GM12878 (cell line): ENCODE measurements at regions not wholly inside any gene's neighbourhood (a gene's known extent, or its start where the extent isn't known, plus 50 kb on each side); places are given as distances from the start of the nearest gene placed in this dataset.

Source experiments
- ATAC-seq: fragments of 200-7000 bp; cut with Tn5 transposase; 3 replicates; pipeline ENCODE4 v1.9.1; 2020; ENCODE audit warnings: mild to moderate bottlenecking, moderate library complexity
- BruUV-seq: library from RNA; stranded (reverse); fragments of 400-500 nt; replicated peaks from 2 replicates; lab custom pipeline; 2021; lab: Mats Ljungman, UMichigan
- CTCF ChIA-PET: fragments of 300-600 bp; sonication (Branson Sonifier 250); formaldehyde crosslinking; extraction: SDS; loops from one replicate; lab custom pipeline; 2021; ENCODE audit warnings: inconsistent platforms; lab: Yijun Ruan, JAX
- POLR2A ChIA-PET: fragments of 350-600 bp; formaldehyde crosslinking; extraction: SDS; loops from one replicate; lab custom pipeline; 2021; ENCODE audit warnings: inconsistent platforms; lab: Charles Lee
- RAD21 ChIA-PET: fragments of 300-600 bp; sonication (Branson Sonifier 250); formaldehyde crosslinking; loops from one replicate; lab custom pipeline; 2023; ENCODE audit warnings: antibody characterized with exemption; ENCODE audit not compliant: unreplicated experiment; lab: Charles Lee
- SMC1A ChIA-PET: fragments of 300-600 bp; sonication (Branson Sonifier 250); formaldehyde crosslinking; loops from one replicate; lab custom pipeline; 2023; ENCODE audit not compliant: unreplicated experiment, uncharacterized antibody; lab: Charles Lee
- DNase-seq: peaks from one replicate; pipeline ENCODE4 v3.0.0-alpha.2; 2011; ENCODE audit warnings: low read depth, low spot score
- FAIRE-seq: peaks from 3 replicates; lab custom pipeline; 2011; peaks lifted over from hg19 to GRCh38; lab: Jason Lieb, UNC
- H2AFZ ChIP-seq: 2 replicates; pipeline ENCODE4 v1.6.0; 2011; ENCODE audit warnings: low read depth, low read length, control low read depth; ENCODE audit not compliant: control insufficient read depth
- H3K27ac ChIP-seq: 2 replicates; pipeline ENCODE4 v1.5.1; 2011; ENCODE audit warnings: control low read depth; ENCODE audit not compliant: control insufficient read depth, insufficient read depth
- H3K27me3 ChIP-seq, 2 experiments: replicated peaks in 1 of 2; 2 replicates each; pipeline versions ENCODE4 v1.6.0 to v1.6.1; 2011; ENCODE audit warnings: low read length in 1 of 2; ENCODE audit not compliant: control insufficient read depth in 2 of 2, insufficient read depth in 2 of 2
- H3K36me3 ChIP-seq, 2 experiments: 2 replicates each; pipeline ENCODE4 v1.5.1; 2011; ENCODE audit warnings: low read length in 1 of 2; ENCODE audit not compliant: control insufficient read depth in 2 of 2, insufficient read depth in 2 of 2
- H3K4me1 ChIP-seq: 2 replicates; pipeline ENCODE4 v1.6.1; 2011; ENCODE audit warnings: mild to moderate bottlenecking, low read length, moderate library complexity, mixed read lengths; ENCODE audit not compliant: control insufficient read depth, insufficient read depth
- H3K4me2 ChIP-seq: 2 replicates; pipeline ENCODE4 v1.6.0; 2011; ENCODE audit warnings: control low read depth; ENCODE audit not compliant: control insufficient read depth, insufficient read depth
- H3K4me3 ChIP-seq: fragments of 200-600 bp; sonication (generic); 2 replicates; pipeline ENCODE4 v1.5.1; 2016
- H3K79me2 ChIP-seq: 2 replicates; pipeline ENCODE4 v1.6.0; 2011; ENCODE audit warnings: low read length; ENCODE audit not compliant: control insufficient read depth, insufficient read depth
- H3K9ac ChIP-seq: 2 replicates; pipeline ENCODE4 v1.8.0; 2011; ENCODE audit warnings: low read length, control low read depth, mixed read lengths; ENCODE audit not compliant: control insufficient read depth, insufficient read depth
- H3K9me3 ChIP-seq: replicated peaks from 3 replicates; pipeline ENCODE4 v1.5.1; 2011; ENCODE audit warnings: mild to moderate bottlenecking, low read length; ENCODE audit not compliant: control insufficient read depth, insufficient read depth
- H4K20me1 ChIP-seq: 2 replicates; pipeline ENCODE4 v1.6.0; 2011; ENCODE audit not compliant: control insufficient read depth, insufficient read depth
- ATF2 ChIP-seq: IDR thresholded peaks from 2 replicates; pipeline ENCODE4 v1.6.1; 2012; ENCODE audit warnings: low read length, inconsistent platforms
- BCL11A ChIP-seq: IDR thresholded peaks from 2 replicates; pipeline ENCODE4 v1.6.1; 2011; ENCODE audit warnings: low read depth, low read length
- BMI1 ChIP-seq: fragments of 450-650 bp; IDR thresholded peaks from 2 replicates; pipeline ENCODE4 v1.6.1; 2016; ENCODE audit warnings: mild to moderate bottlenecking, moderate library complexity, borderline replicate concordance
- EED ChIP-seq: sonication (generic); IDR thresholded peaks from 2 replicates; pipeline ENCODE4 v1.6.1; 2016; ENCODE audit warnings: antibody characterized with exemption, low read depth
- EP300 ChIP-seq, 2 experiments: fragments of 150-350 bp in 1 of 2; IDR thresholded peaks; 2 replicates each; pipeline ENCODE4 v1.6.1; 2011 to 2012; ENCODE audit warnings: low read depth in 2 of 2, low read length in 2 of 2, borderline replicate concordance in 1 of 2, improper control_type of control experiment in 1 of 2, inconsistent platforms in 1 of 2; ENCODE audit not compliant: control insufficient read depth in 1 of 2
- FOXM1 ChIP-seq: IDR thresholded peaks from 2 replicates; pipeline ENCODE4 v1.6.1; 2012; ENCODE audit warnings: low read depth, mild to moderate bottlenecking, inconsistent platforms, low read length, moderate library complexity
- HDAC2 ChIP-seq: fragments of 200-600 bp; sonication (generic); IDR thresholded peaks from 2 replicates; pipeline ENCODE4 v1.6.1; 2017
- MEF2B ChIP-seq: fragments of 450-650 bp; IDR thresholded peaks from 2 replicates; pipeline ENCODE4 v1.6.1; 2018; ENCODE audit warnings: mild to moderate bottlenecking, moderate library complexity; ENCODE audit not compliant: partially characterized antibody, poor library complexity, severe bottlenecking
- NFXL1 ChIP-seq: fragments of 450-650 bp; IDR thresholded peaks from 2 replicates; pipeline ENCODE4 v1.6.1; 2017; ENCODE audit warnings: antibody characterized with exemption, mild to moderate bottlenecking, borderline replicate concordance
- POLR2AphosphoS5 ChIP-seq: IDR thresholded peaks from 2 replicates; pipeline ENCODE4 v1.6.1; 2011; ENCODE audit warnings: mild to moderate bottlenecking, low read length, inconsistent platforms
- SUPT20H ChIP-seq: IDR thresholded peaks from 2 replicates; pipeline ENCODE4 v1.6.1; 2011; ENCODE audit warnings: low read depth, mild to moderate bottlenecking, low read length, moderate library complexity, borderline replicate concordance; ENCODE audit not compliant: control insufficient read depth
- TCF3 ChIP-seq: IDR thresholded peaks from 2 replicates; pipeline ENCODE4 v1.6.1; 2012; ENCODE audit warnings: low read depth, mild to moderate bottlenecking, low read length, borderline replicate concordance; ENCODE audit not compliant: insufficient read depth
- ZSCAN29 ChIP-seq: fragments of 450-650 bp; IDR thresholded peaks from 2 replicates; pipeline ENCODE4 v1.6.1; 2017; ENCODE audit warnings: mild to moderate bottlenecking, moderate library complexity
- WGBS: methylation state at CpG from one replicate; pipeline ENCODE4 v1.1.6; 2016; ENCODE audit warnings: low lambda C conversion rate; ENCODE audit not compliant: insufficient replicate concordance, insufficient coverage; ENCODE audit errors: missing lambda C conversion rate; 5-methylcytosine and 5-hydroxymethylcytosine counted together
- in situ Hi-C: fragments of 300-500 bp; cut with MboI; formaldehyde crosslinking; loops from 9 replicates; pipeline ENCODE4 v1.14.3; 2018; ENCODE audit warnings: mixed read lengths
- intact Hi-C: fragments of 100-400 bp; cut with micrococcal nuclease; formaldehyde crosslinking; loops from one replicate; pipeline ENCODE4 v1.14.2; 2022; ENCODE audit not compliant: unreplicated experiment
- TF ChIP-seq, protein P1 (sequence below): IDR thresholded peaks from 2 replicates; pipeline ENCODE4 v1.6.1; 2011; ENCODE audit warnings: mild to moderate bottlenecking, low read depth, low read length, moderate library complexity; ENCODE audit not compliant: insufficient replicate concordance
- TF ChIP-seq, protein P2 (sequence below): fragments of 450-650 bp; formaldehyde crosslinking; IDR thresholded peaks from 2 replicates; pipeline ENCODE4 v1.5.0; 2022; ENCODE audit warnings: mild to moderate bottlenecking, missing genetic modification characterization
- TF ChIP-seq, protein P3 (sequence below), 3 experiments: IDR thresholded peaks in 2 of 3; conservative IDR thresholded peaks in 1 of 3; 2 replicates each; pipeline ENCODE4 v1.5.1; 2011; ENCODE audit warnings: low read depth in 3 of 3, low read length in 3 of 3, mild to moderate bottlenecking in 3 of 3, control low read depth in 2 of 3, moderate library complexity in 2 of 3, inconsistent platforms in 1 of 3, mixed read lengths in 1 of 3; ENCODE audit not compliant: control insufficient read depth in 2 of 3, insufficient read depth in 1 of 3; ENCODE audit errors: extremely low read depth in 1 of 3

GRCh38 chr14:53391631-53392285, 238.6 kb upstream of the DDHD1 start:
- Histone ChIP-seq H2AFZ (no peak overlapping the region), H3K4me1 (no peaks in the 10 kb centered on the region), H3K79me2 (no peaks in the 10 kb centered on the region), H3K9me3 (peaks cover 2% of the 10 kb centered on the region; the same call in 2 of the 3 replicates), H4K20me1 (no peaks in the 10 kb centered on the region), H3K4me2 (no peak overlapping the region), H3K9ac (no peak overlapping the region), H3K27ac (no peak overlapping the region), H3K36me3 (no peaks in the 10 kb centered on the region), H3K27me3 (no peaks in the 10 kb centered on the region; a peak in 1 of 4 replicates), H3K4me3 (no peak overlapping the region)
- in situ Hi-C loops, result no loop called here
- ATAC-seq, result no peak
- 66% methylated on average over 4 of the region's 4 CpGs for WGBS
- BruUV-seq, result no TSS peak
- no peak for FAIRE-seq
- DNase-seq, result no peak
- ChIA-PET RAD21 (no interaction called here), POLR2A (no interaction called here), CTCF (no interaction called here), SMC1A (interaction anchor here (1.0 kb wide), 1 partner anchor 47 kb away, joined by 3 read pairs; no protein-coding TSS in a partner anchor)
- intact Hi-C loops, result no loop called here
- TF ChIP-seq, protein P1, sequence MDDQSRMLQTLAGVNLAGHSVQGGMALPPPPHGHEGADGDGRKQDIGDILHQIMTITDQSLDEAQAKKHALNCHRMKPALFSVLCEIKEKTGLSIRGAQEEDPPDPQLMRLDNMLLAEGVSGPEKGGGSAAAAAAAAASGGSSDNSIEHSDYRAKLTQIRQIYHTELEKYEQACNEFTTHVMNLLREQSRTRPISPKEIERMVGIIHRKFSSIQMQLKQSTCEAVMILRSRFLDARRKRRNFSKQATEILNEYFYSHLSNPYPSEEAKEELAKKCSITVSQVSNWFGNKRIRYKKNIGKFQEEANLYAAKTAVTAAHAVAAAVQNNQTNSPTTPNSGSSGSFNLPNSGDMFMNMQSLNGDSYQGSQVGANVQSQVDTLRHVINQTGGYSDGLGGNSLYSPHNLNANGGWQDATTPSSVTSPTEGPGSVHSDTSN, result no peak
- TF ChIP-seq FOXM1 (no peak), TCF3 (no peak), ATF2 (no peak), BCL11A (no peak), HDAC2 (no peak), POLR2AphosphoS5 (no peak), MEF2B (no peak), SUPT20H (no peak), EP300 (IDR thresholded peaks at IDR 0.05; ENCODE audit: borderline replicate concordance in 1 of 2, control insufficient read depth in 1 of 2, low read depth in 2 of 2, low read length in 2 of 2) (no peak), BMI1 (no peak), NFXL1 (no peak), ZSCAN29 (no peak), EED (no peak)
- TF ChIP-seq, protein P2, sequence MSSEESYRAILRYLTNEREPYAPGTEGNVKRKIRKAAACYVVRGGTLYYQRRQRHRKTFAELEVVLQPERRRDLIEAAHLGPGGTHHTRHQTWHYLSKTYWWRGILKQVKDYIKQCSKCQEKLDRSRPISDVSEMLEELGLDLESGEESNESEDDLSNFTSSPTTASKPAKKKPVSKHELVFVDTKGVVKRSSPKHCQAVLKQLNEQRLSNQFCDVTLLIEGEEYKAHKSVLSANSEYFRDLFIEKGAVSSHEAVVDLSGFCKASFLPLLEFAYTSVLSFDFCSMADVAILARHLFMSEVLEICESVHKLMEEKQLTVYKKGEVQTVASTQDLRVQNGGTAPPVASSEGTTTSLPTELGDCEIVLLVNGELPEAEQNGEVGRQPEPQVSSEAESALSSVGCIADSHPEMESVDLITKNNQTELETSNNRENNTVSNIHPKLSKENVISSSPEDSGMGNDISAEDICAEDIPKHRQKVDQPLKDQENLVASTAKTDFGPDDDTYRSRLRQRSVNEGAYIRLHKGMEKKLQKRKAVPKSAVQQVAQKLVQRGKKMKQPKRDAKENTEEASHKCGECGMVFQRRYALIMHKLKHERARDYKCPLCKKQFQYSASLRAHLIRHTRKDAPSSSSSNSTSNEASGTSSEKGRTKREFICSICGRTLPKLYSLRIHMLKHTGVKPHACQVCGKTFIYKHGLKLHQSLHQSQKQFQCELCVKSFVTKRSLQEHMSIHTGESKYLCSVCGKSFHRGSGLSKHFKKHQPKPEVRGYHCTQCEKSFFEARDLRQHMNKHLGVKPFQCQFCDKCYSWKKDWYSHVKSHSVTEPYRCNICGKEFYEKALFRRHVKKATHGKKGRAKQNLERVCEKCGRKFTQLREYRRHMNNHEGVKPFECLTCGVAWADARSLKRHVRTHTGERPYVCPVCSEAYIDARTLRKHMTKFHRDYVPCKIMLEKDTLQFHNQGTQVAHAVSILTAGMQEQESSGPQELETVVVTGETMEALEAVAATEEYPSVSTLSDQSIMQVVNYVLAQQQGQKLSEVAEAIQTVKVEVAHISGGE, result no peak
- TF ChIP-seq, protein P3, sequence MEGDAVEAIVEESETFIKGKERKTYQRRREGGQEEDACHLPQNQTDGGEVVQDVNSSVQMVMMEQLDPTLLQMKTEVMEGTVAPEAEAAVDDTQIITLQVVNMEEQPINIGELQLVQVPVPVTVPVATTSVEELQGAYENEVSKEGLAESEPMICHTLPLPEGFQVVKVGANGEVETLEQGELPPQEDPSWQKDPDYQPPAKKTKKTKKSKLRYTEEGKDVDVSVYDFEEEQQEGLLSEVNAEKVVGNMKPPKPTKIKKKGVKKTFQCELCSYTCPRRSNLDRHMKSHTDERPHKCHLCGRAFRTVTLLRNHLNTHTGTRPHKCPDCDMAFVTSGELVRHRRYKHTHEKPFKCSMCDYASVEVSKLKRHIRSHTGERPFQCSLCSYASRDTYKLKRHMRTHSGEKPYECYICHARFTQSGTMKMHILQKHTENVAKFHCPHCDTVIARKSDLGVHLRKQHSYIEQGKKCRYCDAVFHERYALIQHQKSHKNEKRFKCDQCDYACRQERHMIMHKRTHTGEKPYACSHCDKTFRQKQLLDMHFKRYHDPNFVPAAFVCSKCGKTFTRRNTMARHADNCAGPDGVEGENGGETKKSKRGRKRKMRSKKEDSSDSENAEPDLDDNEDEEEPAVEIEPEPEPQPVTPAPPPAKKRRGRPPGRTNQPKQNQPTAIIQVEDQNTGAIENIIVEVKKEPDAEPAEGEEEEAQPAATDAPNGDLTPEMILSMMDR (IDR thresholded peaks at IDR 0.05 in 2 of 3, conservative IDR thresholded peaks at IDR 0.05 in 1 of 3; ENCODE audit: control insufficient read depth in 2 of 3, extremely low read depth in 1 of 3, insufficient read depth in 1 of 3, low read depth in 3 of 3, low read length in 3 of 3), result no peak
